Hepatocyte (in vitro differentiated cells): ENCODE measurements at regions not wholly inside any gene's neighbourhood (a gene's known extent, or its start where the extent isn't known, plus 50 kb on each side); places are given as distances from the start of the nearest gene placed in this dataset.

ENCODE experiments used
- DNase-seq: peaks from one replicate; pipeline ENCODE4 v3.0.0-alpha.2; 2016; ENCODE audit warnings: low spot score
- H2AFZ ChIP-seq: fragments of 200-600 bp; sonication (generic); 2 replicates; pipeline ENCODE4 v1.6.0; 2016; ENCODE audit warnings: antibody characterized with exemption, mild to moderate bottlenecking
- H3K27ac ChIP-seq: fragments of 200-600 bp; sonication (generic); 2 replicates; pipeline ENCODE4 v1.5.1; 2016; ENCODE audit warnings: mild to moderate bottlenecking
- H3K27me3 ChIP-seq: fragments of 200-600 bp; sonication (generic); 2 replicates; pipeline ENCODE4 v1.6.1; 2016
- H3K36me3 ChIP-seq: fragments of 200-600 bp; sonication (generic); replicated peaks from 2 replicates; pipeline ENCODE4 v1.5.1; 2016; ENCODE audit warnings: low read depth; ENCODE audit not compliant: insufficient read depth
- H3K4me1 ChIP-seq: fragments of 200-600 bp; sonication (generic); 2 replicates; pipeline ENCODE4 v1.5.1; 2016; ENCODE audit warnings: mild to moderate bottlenecking, moderate library complexity; ENCODE audit not compliant: insufficient read depth
- H3K4me2 ChIP-seq: fragments of 200-600 bp; sonication (generic); 2 replicates; pipeline ENCODE4 v1.6.0; 2016
- H3K4me3 ChIP-seq: fragments of 200-600 bp; sonication (generic); 2 replicates; pipeline ENCODE4 v1.5.1; 2016; ENCODE audit warnings: mild to moderate bottlenecking
- H3K79me2 ChIP-seq: fragments of 200-600 bp; sonication (generic); 2 replicates; pipeline ENCODE4 v1.6.0; 2017; ENCODE audit warnings: mild to moderate bottlenecking
- H3K9me2 ChIP-seq: fragments of 200-600 bp; sonication (generic); replicated peaks from 2 replicates; pipeline ENCODE4 v1.6.0; 2017; ENCODE audit warnings: mild to moderate bottlenecking; ENCODE audit not compliant: insufficient read depth
- H3K9me3 ChIP-seq: fragments of 200-600 bp; sonication (generic); 2 replicates; pipeline ENCODE4 v1.5.1; 2016; ENCODE audit warnings: low read depth, mild to moderate bottlenecking
- H4K20me1 ChIP-seq: fragments of 200-600 bp; sonication (generic); 2 replicates; pipeline ENCODE4 v1.6.0; 2016; ENCODE audit warnings: mild to moderate bottlenecking; ENCODE audit not compliant: insufficient read depth, poor library complexity, severe bottlenecking
- EZH2 ChIP-seq: fragments of 200-600 bp; sonication (generic); IDR thresholded peaks from 2 replicates; pipeline ENCODE4 v1.6.1; 2016; ENCODE audit warnings: antibody characterized with exemption, mild to moderate bottlenecking, borderline replicate concordance
- EZH2phosphoT487 ChIP-seq: fragments of 200-600 bp; sonication (generic); IDR thresholded peaks from one replicate; pipeline ENCODE4 v1.6.1; 2018; ENCODE audit warnings: antibody characterized with exemption, mild to moderate bottlenecking, low read depth, moderate library complexity; ENCODE audit not compliant: unreplicated experiment, severe bottlenecking
- WGBS: methylation state at CpG from one replicate; pipeline ENCODE4 v1.1.6; 2016; ENCODE audit warnings: low lambda C conversion rate; ENCODE audit errors: missing lambda C conversion rate; 5-methylcytosine and 5-hydroxymethylcytosine counted together
- TF ChIP-seq, protein P1 (sequence below): fragments of 200-600 bp; sonication (generic); IDR thresholded peaks from 2 replicates; pipeline ENCODE4 v1.5.1; 2016; ENCODE audit warnings: antibody characterized with exemption, mild to moderate bottlenecking; ENCODE audit not compliant: poor library complexity

GRCh38 chr6:4581468-4582385, 194.5 kb upstream of the CDYL start:
- H3K4me1 ChIP-seq, result peaks cover 5% of the 10 kb centered on the region
- DNase-seq, result peak; percentile 13
- TF ChIP-seq, protein P1, sequence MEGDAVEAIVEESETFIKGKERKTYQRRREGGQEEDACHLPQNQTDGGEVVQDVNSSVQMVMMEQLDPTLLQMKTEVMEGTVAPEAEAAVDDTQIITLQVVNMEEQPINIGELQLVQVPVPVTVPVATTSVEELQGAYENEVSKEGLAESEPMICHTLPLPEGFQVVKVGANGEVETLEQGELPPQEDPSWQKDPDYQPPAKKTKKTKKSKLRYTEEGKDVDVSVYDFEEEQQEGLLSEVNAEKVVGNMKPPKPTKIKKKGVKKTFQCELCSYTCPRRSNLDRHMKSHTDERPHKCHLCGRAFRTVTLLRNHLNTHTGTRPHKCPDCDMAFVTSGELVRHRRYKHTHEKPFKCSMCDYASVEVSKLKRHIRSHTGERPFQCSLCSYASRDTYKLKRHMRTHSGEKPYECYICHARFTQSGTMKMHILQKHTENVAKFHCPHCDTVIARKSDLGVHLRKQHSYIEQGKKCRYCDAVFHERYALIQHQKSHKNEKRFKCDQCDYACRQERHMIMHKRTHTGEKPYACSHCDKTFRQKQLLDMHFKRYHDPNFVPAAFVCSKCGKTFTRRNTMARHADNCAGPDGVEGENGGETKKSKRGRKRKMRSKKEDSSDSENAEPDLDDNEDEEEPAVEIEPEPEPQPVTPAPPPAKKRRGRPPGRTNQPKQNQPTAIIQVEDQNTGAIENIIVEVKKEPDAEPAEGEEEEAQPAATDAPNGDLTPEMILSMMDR, result no peak
- TF ChIP-seq EZH2, result no peak
- TF ChIP-seq EZH2phosphoT487, result no peak
- H3K27me3 ChIP-seq, result no peaks in the 10 kb centered on the region
- H3K36me3 ChIP-seq, result no peaks in the 10 kb centered on the region
- no peaks in the 10 kb centered on the region for H3K9me2 ChIP-seq
- peak overlapping the region; percentile 12 for H3K4me2 ChIP-seq
- no peaks in the 10 kb centered on the region for H3K79me2 ChIP-seq
- peak overlapping the region; percentile 39 for H3K27ac ChIP-seq
- no peak overlapping the region for H2AFZ ChIP-seq
- no peak overlapping the region for H3K4me3 ChIP-seq
- no peaks in the 10 kb centered on the region for H4K20me1 ChIP-seq
- H3K9me3 ChIP-seq, result no peaks in the 10 kb centered on the region
- WGBS, result 75% methylated on average over 6 of the region's 6 CpGs

GRCh38 chr6:4580361-4580760, 195.8 kb upstream of the CDYL start:
- Histone ChIP-seq H3K27me3 (no peaks in the 10 kb centered on the region), H3K4me3 (no peak overlapping the region), H2AFZ (no peak overlapping the region), H3K36me3 (no peaks in the 10 kb centered on the region), H3K9me2 (no peaks in the 10 kb centered on the region), H3K9me3 (no peaks in the 10 kb centered on the region), H3K4me1 (peaks cover 5% of the 10 kb centered on the region), H3K4me2 (no peak overlapping the region), H3K79me2 (no peaks in the 10 kb centered on the region), H3K27ac (no peak overlapping the region), H4K20me1 (no peaks in the 10 kb centered on the region)
- DNase-seq, result no peak
- 79% methylated on average over 1 of the region's 1 CpG for WGBS
- TF ChIP-seq, protein P1, result no peak
- no peak for TF ChIP-seq EZH2phosphoT487
- no peak for TF ChIP-seq EZH2

DNA sequence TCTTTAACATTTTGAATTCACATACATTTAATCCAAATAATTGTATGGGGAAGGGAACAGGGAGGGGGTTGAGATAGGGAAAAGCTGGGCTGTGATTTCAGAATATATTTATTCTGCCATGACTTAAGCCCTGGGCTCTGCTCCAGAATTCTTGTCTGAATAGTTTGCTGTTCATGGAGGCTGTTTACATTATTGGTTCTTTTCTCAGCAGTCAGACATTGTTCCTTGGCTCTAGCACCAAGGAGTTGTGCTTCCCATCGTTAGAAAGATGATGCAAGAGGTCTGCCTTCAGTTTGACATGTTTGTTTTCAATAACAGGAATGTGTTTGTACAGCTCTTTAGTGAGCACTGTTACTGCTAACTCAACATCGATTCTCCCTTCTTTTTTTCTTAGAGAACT, 198.8 kb upstream of the CDYL start:
- Histone ChIP-seq H3K36me3 (no peaks in the 10 kb centered on the region), H3K27ac (peak overlapping the region; percentile 62), H3K4me2 (no peak overlapping the region), H3K4me1 (peaks cover 5% of the 10 kb centered on the region), H3K79me2 (no peaks in the 10 kb centered on the region), H3K9me2 (no peaks in the 10 kb centered on the region), H4K20me1 (no peaks in the 10 kb centered on the region), H3K4me3 (no peak overlapping the region), H3K27me3 (no peaks in the 10 kb centered on the region), H3K9me3 (no peaks in the 10 kb centered on the region), H2AFZ (no peak overlapping the region)
- DNase-seq, result peak; percentile 40
- 32% methylated on average over 2 of the region's 2 CpGs for WGBS
- TF ChIP-seq, protein P1, result no peak
- TF ChIP-seq EZH2phosphoT487 (no peak), EZH2 (no peak)
